Tibial artery (tissue), 4 donors: ENCODE measurements at regions not wholly inside any gene's neighbourhood (a gene's known extent, or its start where the extent isn't known, plus 50 kb on each side); places are given as distances from the start of the nearest gene placed in this dataset.

ENCODE experiments used
- DNase-seq, 2 donors: peaks; one replicate each; pipeline ENCODE4 v3.0.0-alpha.2; 2019
- H3K27ac ChIP-seq, 2 donors: fragments of 200-600 bp; sonication (generic) in 1 of 2; 1 replicate in 1 of 2; 2 replicates in 1 of 2; pipeline ENCODE4 v1.5.1; 2018 to 2019; ENCODE audit warnings: mild to moderate bottlenecking in 1 of 2
- H3K27me3 ChIP-seq, 2 donors: fragments of 200-600 bp; sonication (generic) in 1 of 2; one replicate each; pipeline versions ENCODE4 v1.5.1 to v1.6.0; 2016 to 2019
- H3K36me3 ChIP-seq, 3 donors: fragments of 200-600 bp; sonication (generic) in 2 of 3; one replicate each; pipeline ENCODE4 v1.5.1; 2016 to 2019; ENCODE audit warnings: mild to moderate bottlenecking in 2 of 3
- H3K4me1 ChIP-seq, 4 donors: fragments of 200-600 bp; sonication (generic) in 2 of 4; 1 replicate in 3 of 4; 2 replicates in 1 of 4; pipeline ENCODE4 v1.5.1; 2016 to 2019
- H3K4me3 ChIP-seq, 2 donors: fragments of 200-600 bp; sonication (generic) in 1 of 2; 1 replicate in 1 of 2; 2 replicates in 1 of 2; pipeline ENCODE4 v1.5.1; 2018 to 2019; ENCODE audit warnings: mild to moderate bottlenecking in 2 of 2
- H3K9me3 ChIP-seq, 3 donors: fragments of 200-600 bp; sonication (generic) in 1 of 3; one replicate each; pipeline ENCODE4 v1.5.1; 2016 to 2019
- CTCF ChIP-seq, 2 experiments: fragments of 200-600 bp in 1 of 2; fragments of 450-650 bp in 1 of 2; IDR thresholded peaks; one replicate each; pipeline ENCODE4 v1.5.1; 2017 to 2019; ENCODE audit warnings: antibody characterized with exemption in 2 of 2, mild to moderate bottlenecking in 1 of 2, moderate library complexity in 1 of 2
- intact Hi-C: fragments of 100-400 bp; cut with DNase I; formaldehyde crosslinking; loops from one replicate; pipeline ENCODE4 v1.15.0; 2023; ENCODE audit warnings: low total_unique reads

- no peak for TF ChIP-seq CTCF (IDR thresholded peaks at IDR 0.05)
- H3K4me1 ChIP-seq, result no peaks in the 10 kb centered on the region
- no peaks in the 10 kb centered on the region for H3K27me3 ChIP-seq
- intact Hi-C loops, result no loop called here
- no peaks in the 10 kb centered on the region for H3K9me3 ChIP-seq
- no peaks in the 10 kb centered on the region for H3K36me3 ChIP-seq
- H3K4me3 ChIP-seq, result no peak overlapping the region
- no peak for DNase-seq
- no peak overlapping the region for H3K27ac ChIP-seq
Measured at GRCh38 chr4:23237771-23238170, 545.0 kb downstream of the GBA3 start.

- Histone ChIP-seq H3K4me3 (no peak overlapping the region), H3K9me3 (no peaks in the 10 kb centered on the region), H3K27me3 (no peaks in the 10 kb centered on the region), H3K4me1 (no peaks in the 10 kb centered on the region), H3K36me3 (no peaks in the 10 kb centered on the region), H3K27ac (no peak overlapping the region)
- TF ChIP-seq CTCF (IDR thresholded peaks at IDR 0.05), result no peak
- intact Hi-C loops, result no loop called here
- DNase-seq, result no peak
Measured at GRCh38 chr4:23235628-23236390, 543.1 kb downstream of the GBA3 start.

- H3K36me3 ChIP-seq, result no peaks in the 10 kb centered on the region
- H3K4me3 ChIP-seq, result no peak overlapping the region
- intact Hi-C loops, result no loop called here
- H3K27ac ChIP-seq, result no peak overlapping the region
- TF ChIP-seq CTCF (IDR thresholded peaks at IDR 0.05), result no peak
- no peaks in the 10 kb centered on the region for H3K4me1 ChIP-seq
- no peaks in the 10 kb centered on the region for H3K27me3 ChIP-seq
- DNase-seq, result no peak
- H3K9me3 ChIP-seq, result no peaks in the 10 kb centered on the region
Measured at GRCh38 chr4:23234716-23235115, 542.0 kb downstream of the GBA3 start.

- no peaks in the 10 kb centered on the region for H3K4me1 ChIP-seq
- DNase-seq, result no peak
- H3K9me3 ChIP-seq, result no peaks in the 10 kb centered on the region
- H3K27me3 ChIP-seq, result no peaks in the 10 kb centered on the region
- TF ChIP-seq CTCF (IDR thresholded peaks at IDR 0.05), result no peak
- H3K36me3 ChIP-seq, result no peaks in the 10 kb centered on the region
- H3K27ac ChIP-seq, result no peak overlapping the region
- intact Hi-C loops, result no loop called here
- no peak overlapping the region for H3K4me3 ChIP-seq
Measured at GRCh38 chr4:23234018-23234417, 541.3 kb downstream of the GBA3 start.

GRCh38 chr4:23233596-23233995 lies 540.9 kb downstream of the GBA3 start:
- DNase-seq, result no peak
- intact Hi-C loops, result no loop called here
- H3K4me1 ChIP-seq, result no peaks in the 10 kb centered on the region
- H3K36me3 ChIP-seq, result no peaks in the 10 kb centered on the region
- no peak for TF ChIP-seq CTCF (IDR thresholded peaks at IDR 0.05)
- no peaks in the 10 kb centered on the region for H3K27me3 ChIP-seq
- H3K27ac ChIP-seq, result no peak overlapping the region
- no peaks in the 10 kb centered on the region for H3K9me3 ChIP-seq
- no peak overlapping the region for H3K4me3 ChIP-seq

GRCh38 chr4:23232987-23233386 lies 540.2 kb downstream of the GBA3 start:
- Histone ChIP-seq H3K9me3 (no peaks in the 10 kb centered on the region), H3K27me3 (no peaks in the 10 kb centered on the region), H3K4me1 (no peaks in the 10 kb centered on the region), H3K36me3 (no peaks in the 10 kb centered on the region), H3K4me3 (no peak overlapping the region), H3K27ac (no peak overlapping the region)
- intact Hi-C loops, result no loop called here
- DNase-seq, result no peak
- TF ChIP-seq CTCF (IDR thresholded peaks at IDR 0.05), result no peak
